GM12878 (cell line): ENCODE measurements at regions not wholly inside any gene's neighbourhood (a gene's known extent, or its start where the extent isn't known, plus 50 kb on each side); places are given as distances from the start of the nearest gene placed in this dataset.

Experiments
- ATAC-seq: fragments of 200-7000 bp; cut with Tn5 transposase; 3 replicates; pipeline ENCODE4 v1.9.1; 2020; ENCODE audit warnings: mild to moderate bottlenecking, moderate library complexity
- BruUV-seq: library from RNA; stranded (reverse); fragments of 400-500 nt; replicated peaks from 2 replicates; lab custom pipeline; 2021; lab: Mats Ljungman, UMichigan
- CTCF ChIA-PET: fragments of 300-600 bp; sonication (Branson Sonifier 250); formaldehyde crosslinking; extraction: SDS; loops from one replicate; lab custom pipeline; 2021; ENCODE audit warnings: inconsistent platforms; lab: Yijun Ruan, JAX
- POLR2A ChIA-PET: fragments of 350-600 bp; formaldehyde crosslinking; extraction: SDS; loops from one replicate; lab custom pipeline; 2021; ENCODE audit warnings: inconsistent platforms; lab: Charles Lee
- RAD21 ChIA-PET: fragments of 300-600 bp; sonication (Branson Sonifier 250); formaldehyde crosslinking; loops from one replicate; lab custom pipeline; 2023; ENCODE audit warnings: antibody characterized with exemption; ENCODE audit not compliant: unreplicated experiment; lab: Charles Lee
- SMC1A ChIA-PET: fragments of 300-600 bp; sonication (Branson Sonifier 250); formaldehyde crosslinking; loops from one replicate; lab custom pipeline; 2023; ENCODE audit not compliant: unreplicated experiment, uncharacterized antibody; lab: Charles Lee
- DNase-seq: peaks from one replicate; pipeline ENCODE4 v3.0.0-alpha.2; 2011; ENCODE audit warnings: low read depth, low spot score
- FAIRE-seq: peaks from 3 replicates; lab custom pipeline; 2011; peaks lifted over from hg19 to GRCh38; lab: Jason Lieb, UNC
- H2AFZ ChIP-seq: 2 replicates; pipeline ENCODE4 v1.6.0; 2011; ENCODE audit warnings: low read depth, low read length, control low read depth; ENCODE audit not compliant: control insufficient read depth
- H3K27ac ChIP-seq: 2 replicates; pipeline ENCODE4 v1.5.1; 2011; ENCODE audit warnings: control low read depth; ENCODE audit not compliant: control insufficient read depth, insufficient read depth
- H3K27me3 ChIP-seq, 2 experiments: replicated peaks in 1 of 2; 2 replicates each; pipeline versions ENCODE4 v1.6.0 to v1.6.1; 2011; ENCODE audit warnings: low read length in 1 of 2; ENCODE audit not compliant: control insufficient read depth in 2 of 2, insufficient read depth in 2 of 2
- H3K36me3 ChIP-seq, 2 experiments: 2 replicates each; pipeline ENCODE4 v1.5.1; 2011; ENCODE audit warnings: low read length in 1 of 2; ENCODE audit not compliant: control insufficient read depth in 2 of 2, insufficient read depth in 2 of 2
- H3K4me1 ChIP-seq: 2 replicates; pipeline ENCODE4 v1.6.1; 2011; ENCODE audit warnings: mild to moderate bottlenecking, low read length, moderate library complexity, mixed read lengths; ENCODE audit not compliant: control insufficient read depth, insufficient read depth
- H3K4me2 ChIP-seq: 2 replicates; pipeline ENCODE4 v1.6.0; 2011; ENCODE audit warnings: control low read depth; ENCODE audit not compliant: control insufficient read depth, insufficient read depth
- H3K4me3 ChIP-seq: fragments of 200-600 bp; sonication (generic); 2 replicates; pipeline ENCODE4 v1.5.1; 2016
- H3K79me2 ChIP-seq: 2 replicates; pipeline ENCODE4 v1.6.0; 2011; ENCODE audit warnings: low read length; ENCODE audit not compliant: control insufficient read depth, insufficient read depth
- H3K9ac ChIP-seq: 2 replicates; pipeline ENCODE4 v1.8.0; 2011; ENCODE audit warnings: low read length, control low read depth, mixed read lengths; ENCODE audit not compliant: control insufficient read depth, insufficient read depth
- H3K9me3 ChIP-seq: replicated peaks from 3 replicates; pipeline ENCODE4 v1.5.1; 2011; ENCODE audit warnings: mild to moderate bottlenecking, low read length; ENCODE audit not compliant: control insufficient read depth, insufficient read depth
- H4K20me1 ChIP-seq: 2 replicates; pipeline ENCODE4 v1.6.0; 2011; ENCODE audit not compliant: control insufficient read depth, insufficient read depth
- DPF2 ChIP-seq: fragments of 450-650 bp; IDR thresholded peaks from 2 replicates; pipeline ENCODE4 v1.6.1; 2017; ENCODE audit warnings: mild to moderate bottlenecking
- E2F4 ChIP-seq: IDR thresholded peaks from 2 replicates; pipeline ENCODE4 v1.6.1; 2012; ENCODE audit warnings: low read depth, low read length, improper control_type of control experiment
- EED ChIP-seq: sonication (generic); IDR thresholded peaks from 2 replicates; pipeline ENCODE4 v1.6.1; 2016; ENCODE audit warnings: antibody characterized with exemption, low read depth
- EGR1 ChIP-seq, 2 experiments: IDR thresholded peaks; 1 replicate in 1 of 2; 2 replicates in 1 of 2; pipeline ENCODE4 v1.6.1; 2011 to 2012; ENCODE audit warnings: low read depth in 2 of 2, low read length in 2 of 2, borderline replicate concordance in 1 of 2, mild to moderate bottlenecking in 1 of 2, moderate library complexity in 1 of 2
- FOS ChIP-seq: IDR thresholded peaks from 3 replicates; pipeline ENCODE4 v1.6.1; 2011; ENCODE audit warnings: borderline replicate concordance; ENCODE audit not compliant: insufficient read length; ENCODE audit errors: extremely low read depth
- FOXM1 ChIP-seq: IDR thresholded peaks from 2 replicates; pipeline ENCODE4 v1.6.1; 2012; ENCODE audit warnings: low read depth, mild to moderate bottlenecking, inconsistent platforms, low read length, moderate library complexity
- HDAC2 ChIP-seq: fragments of 200-600 bp; sonication (generic); IDR thresholded peaks from 2 replicates; pipeline ENCODE4 v1.6.1; 2017
- HDAC6 ChIP-seq: fragments of 200-600 bp; sonication (generic); IDR thresholded peaks from one replicate; pipeline ENCODE4 v1.8.0; 2017; ENCODE audit warnings: antibody characterized with exemption; ENCODE audit not compliant: unreplicated experiment
- IKZF1 ChIP-seq: fragments of 450-650 bp; conservative IDR thresholded peaks from 2 replicates; pipeline ENCODE4 v1.6.1; 2017; ENCODE audit warnings: antibody characterized with exemption, mild to moderate bottlenecking
- IKZF2 ChIP-seq, 2 experiments: fragments of 450-650 bp; IDR thresholded peaks; 2 replicates each; pipeline ENCODE4 v1.6.1; 2017; ENCODE audit warnings: mild to moderate bottlenecking in 2 of 2, moderate library complexity in 2 of 2
- KDM1A ChIP-seq: fragments of 200-600 bp; sonication (generic); IDR thresholded peaks from 2 replicates; pipeline ENCODE4 v1.6.1; 2016; ENCODE audit warnings: borderline replicate concordance
- MYB ChIP-seq: fragments of 150-350 bp; IDR thresholded peaks from 2 replicates; pipeline ENCODE4 v1.6.1; 2014; ENCODE audit warnings: mild to moderate bottlenecking, low read depth, low read length, borderline replicate concordance
- NFIC ChIP-seq: IDR thresholded peaks from 2 replicates; pipeline ENCODE4 v1.6.1; 2012; ENCODE audit warnings: low read depth, mild to moderate bottlenecking, inconsistent platforms, low read length, moderate library complexity
- NKRF ChIP-seq: fragments of 450-650 bp; conservative IDR thresholded peaks from 2 replicates; pipeline ENCODE4 v1.6.1; 2017; ENCODE audit warnings: mild to moderate bottlenecking, moderate library complexity
- PAX5 ChIP-seq: IDR thresholded peaks from 2 replicates; pipeline ENCODE4 v1.6.1; 2011; ENCODE audit warnings: low read depth, low read length, borderline replicate concordance
- POU2F2 ChIP-seq: IDR thresholded peaks from 3 replicates; pipeline ENCODE4 v1.6.1; 2011; ENCODE audit warnings: low read depth, mild to moderate bottlenecking, low read length, borderline replicate concordance
- RAD21 ChIP-seq: IDR thresholded peaks from 2 replicates; pipeline ENCODE4 v1.6.1; 2011; ENCODE audit warnings: mild to moderate bottlenecking, low read depth, low read length, moderate library complexity; ENCODE audit not compliant: insufficient read depth
- RUNX3 ChIP-seq: IDR thresholded peaks from 2 replicates; pipeline ENCODE4 v1.6.1; 2012; ENCODE audit warnings: low read length, inconsistent platforms
- TCF3 ChIP-seq: IDR thresholded peaks from 2 replicates; pipeline ENCODE4 v1.6.1; 2012; ENCODE audit warnings: low read depth, mild to moderate bottlenecking, low read length, borderline replicate concordance; ENCODE audit not compliant: insufficient read depth
- ZBED1 ChIP-seq: IDR thresholded peaks from 2 replicates; pipeline ENCODE4 v1.6.1; 2016; ENCODE audit warnings: borderline replicate concordance
- ZSCAN29 ChIP-seq: fragments of 450-650 bp; IDR thresholded peaks from 2 replicates; pipeline ENCODE4 v1.6.1; 2017; ENCODE audit warnings: mild to moderate bottlenecking, moderate library complexity
- WGBS: methylation state at CpG from one replicate; pipeline ENCODE4 v1.1.6; 2016; ENCODE audit warnings: low lambda C conversion rate; ENCODE audit not compliant: insufficient replicate concordance, insufficient coverage; ENCODE audit errors: missing lambda C conversion rate; 5-methylcytosine and 5-hydroxymethylcytosine counted together
- in situ Hi-C: fragments of 300-500 bp; cut with MboI; formaldehyde crosslinking; loops from 9 replicates; pipeline ENCODE4 v1.14.3; 2018; ENCODE audit warnings: mixed read lengths
- intact Hi-C: fragments of 100-400 bp; cut with micrococcal nuclease; formaldehyde crosslinking; loops from one replicate; pipeline ENCODE4 v1.14.2; 2022; ENCODE audit not compliant: unreplicated experiment

GRCh38 chr3:106423321-106424225 is 554.8 kb upstream of the CBLB start:
- peak overlapping the region; percentile 53 for H3K4me2 ChIP-seq
- no peaks in the 10 kb centered on the region; the same call in 2 of the 3 replicates for H3K9me3 ChIP-seq
- no peaks in the 10 kb centered on the region for H3K27me3 ChIP-seq
- peak; percentile 75 for ATAC-seq
- no peaks in the 10 kb centered on the region for H4K20me1 ChIP-seq
- in situ Hi-C loops (no loop called here), intact Hi-C loops (loop anchor here (2.0 to 10.0 kb wide), 3 partner anchors 121 to 739 kb away; partner anchors contain the start of gene CBLB)
- no peak for DNase-seq
- H2AFZ ChIP-seq = peak overlapping the region; percentile 47
- peak overlapping the region; percentile 50 for H3K27ac ChIP-seq
- no peak overlapping the region for H3K4me3 ChIP-seq
- H3K4me1 ChIP-seq = peaks cover 17% of the 10 kb centered on the region
- no peak for FAIRE-seq
- no TSS peak for BruUV-seq
- POLR2A ChIA-PET = no interaction called here
- SMC1A ChIA-PET = interaction anchor here (0.6 to 1.5 kb wide), 8 partner anchors 32 to 290 kb away, joined by 3 to 6 read pairs (median 3); no protein-coding TSS in a partner anchor
- H3K36me3 ChIP-seq = no peaks in the 10 kb centered on the region
- RAD21 ChIA-PET = interaction anchor here (2.4 kb wide), 1 partner anchor 167 kb away, joined by 8 read pairs; no protein-coding TSS in a partner anchor
- CTCF ChIA-PET = no interaction called here
- 23% methylated on average over 7 of the region's 7 CpGs for WGBS
- H3K79me2 ChIP-seq = no peaks in the 10 kb centered on the region
- no peak overlapping the region for H3K9ac ChIP-seq
- TF ChIP-seq MYB (no peak), FOS (no peak), IKZF1 (peak; percentile 48; the same call in 1 of the 2 replicates), EGR1 (IDR thresholded peaks at IDR 0.05; ENCODE audit: borderline replicate concordance in 1 of 2, low read depth in 2 of 2, low read length in 2 of 2) (0 out of 3 replicates have a peak, but pooled peaks of 1 of the 2 experiments have one; percentile 31), NFIC (peak; percentile 75), POU2F2 (no peak), NKRF (no peak), DPF2 (0 out of 2 replicates have a peak, but pooled peaks have one; percentile 17), EED (peak; percentile 51; the same call in 1 of the 2 replicates), RAD21 (0 out of 2 replicates have a peak, but pooled peaks have one; percentile 15), ZSCAN29 (no peak), KDM1A (no peak), TCF3 (no peak), FOXM1 (peak; percentile 44; the same call in 1 of the 2 replicates), HDAC2 (no peak), PAX5 (no peak), E2F4 (no peak), ZBED1 (no peak), HDAC6 (no peak), IKZF2 (IDR thresholded peaks at IDR 0.05) (peak in 1 of 2 experiments; percentile 15; a peak in 1 of 4 replicates), RUNX3 (peak; percentile 59)
